K562 (cell line): ENCODE measurements at regions not wholly inside any gene's neighbourhood (a gene's known extent, or its start where the extent isn't known, plus 50 kb on each side); places are given as distances from the start of the nearest gene placed in this dataset.

Source experiments
- DACH1 ChIP-seq: fragments of 450-650 bp; IDR thresholded peaks from 2 replicates; pipeline ENCODE4 v1.6.1; 2018; ENCODE audit not compliant: partially characterized antibody
- HLTF ChIP-seq: fragments of 450-650 bp; IDR thresholded peaks from 2 replicates; pipeline ENCODE4 v1.6.1; 2016
- HNRNPL ChIP-seq: fragments of 200-400 bp; formaldehyde crosslinking; IDR thresholded peaks from 2 replicates; pipeline ENCODE4 v1.6.1; 2017; ENCODE audit warnings: low read depth, mild to moderate bottlenecking, low read length
- MEIS2 ChIP-seq: fragments of 450-650 bp; IDR thresholded peaks from 2 replicates; pipeline ENCODE4 v1.6.1; 2014; ENCODE audit warnings: mild to moderate bottlenecking; ENCODE audit not compliant: partially characterized antibody
- PKNOX1 ChIP-seq: fragments of 450-650 bp; IDR thresholded peaks from 2 replicates; pipeline ENCODE4 v1.6.1; 2016
- SPI1 ChIP-seq: IDR thresholded peaks from 2 replicates; pipeline ENCODE4 v1.6.1; 2011; ENCODE audit warnings: low read depth, low read length, control low read depth, borderline replicate concordance
- TRIM25 ChIP-seq: fragments of 450-650 bp; IDR thresholded peaks from 2 replicates; pipeline ENCODE4 v1.7.0; 2016; ENCODE audit warnings: borderline replicate concordance
- YBX1 ChIP-seq: fragments of 450-650 bp; IDR thresholded peaks from 2 replicates; pipeline ENCODE4 v1.7.1; 2016; ENCODE audit warnings: mild to moderate bottlenecking
- YY1 ChIP-seq, 3 experiments: IDR thresholded peaks; 2 replicates each; pipeline ENCODE4 v1.6.1; 2011; ENCODE audit warnings: low read length in 2 of 3, mild to moderate bottlenecking in 2 of 3, moderate library complexity in 2 of 3, borderline replicate concordance in 1 of 3, control low read depth in 1 of 3, low read depth in 1 of 3; ENCODE audit not compliant: insufficient read depth in 3 of 3, insufficient replicate concordance in 2 of 3, control insufficient read depth in 1 of 3, insufficient read length in 1 of 3; ENCODE audit errors: extremely low read depth in 1 of 3
- ZNF318 ChIP-seq, 2 experiments: fragments of 450-650 bp; IDR thresholded peaks; 2 replicates each; pipeline ENCODE4 v1.6.1; 2016; ENCODE audit warnings: mild to moderate bottlenecking in 2 of 2, borderline replicate concordance in 1 of 2, low read depth in 1 of 2, moderate library complexity in 1 of 2
- ZNF583 ChIP-seq: fragments of 250-450 bp; sonication (Bioruptor Pico); IDR thresholded peaks from 2 replicates; pipeline ENCODE4 v1.4.0; 2020
- TF ChIP-seq, protein P1 (sequence below), 2 experiments: IDR thresholded peaks in 1 of 2; conservative IDR thresholded peaks in 1 of 2; 2 replicates each; pipeline ENCODE4 v1.6.1; 2016; ENCODE audit warnings: low read depth in 2 of 2, mild to moderate bottlenecking in 1 of 2, missing compliant biosample characterization in 1 of 2, missing genetic modification characterization in 1 of 2, moderate library complexity in 1 of 2

DNA sequence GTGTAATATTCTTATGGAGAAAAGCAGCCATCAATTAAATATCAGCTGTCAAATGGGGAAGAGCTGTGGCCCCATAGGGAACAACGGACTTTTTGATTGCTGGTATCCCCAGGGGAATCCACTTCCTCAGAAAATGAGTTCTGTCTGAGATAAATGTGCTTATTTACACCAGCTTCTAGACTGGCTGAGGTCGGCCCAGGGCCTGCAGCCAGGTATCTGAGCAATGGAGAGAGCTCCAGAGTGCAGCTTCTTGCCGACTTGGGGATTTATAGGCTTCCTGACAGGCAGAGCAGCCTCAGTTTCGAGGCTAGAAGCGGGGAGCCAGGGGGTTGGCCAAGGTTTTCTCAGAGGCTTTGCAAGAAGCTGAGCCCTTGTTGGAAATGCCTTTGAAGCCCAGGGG, 67.2 kb downstream of the MCFD2 start (continued):
- TF ChIP-seq ZNF318 (IDR thresholded peaks at IDR 0.05; ENCODE audit: borderline replicate concordance in 1 of 2, low read depth in 1 of 2) (no peak), HNRNPL (no peak), PKNOX1 (peak; percentile 31; the same call in 1 of the 2 replicates), MEIS2 (peak; percentile 34), HLTF (no peak), TRIM25 (no peak), SPI1 (peak; percentile 67; the same call in 1 of the 2 replicates), YBX1 (no peak), DACH1 (no peak), ZNF583 (CRISPR knock-in tag) (no peak), YY1 (IDR thresholded peaks at IDR 0.05; ENCODE audit: borderline replicate concordance in 1 of 3, control insufficient read depth in 1 of 3, extremely low read depth in 1 of 3, insufficient read depth in 3 of 3, insufficient read length in 1 of 3, insufficient replicate concordance in 2 of 3, low read depth in 1 of 3, low read length in 2 of 3) (no peak)
- TF ChIP-seq, protein P1, sequence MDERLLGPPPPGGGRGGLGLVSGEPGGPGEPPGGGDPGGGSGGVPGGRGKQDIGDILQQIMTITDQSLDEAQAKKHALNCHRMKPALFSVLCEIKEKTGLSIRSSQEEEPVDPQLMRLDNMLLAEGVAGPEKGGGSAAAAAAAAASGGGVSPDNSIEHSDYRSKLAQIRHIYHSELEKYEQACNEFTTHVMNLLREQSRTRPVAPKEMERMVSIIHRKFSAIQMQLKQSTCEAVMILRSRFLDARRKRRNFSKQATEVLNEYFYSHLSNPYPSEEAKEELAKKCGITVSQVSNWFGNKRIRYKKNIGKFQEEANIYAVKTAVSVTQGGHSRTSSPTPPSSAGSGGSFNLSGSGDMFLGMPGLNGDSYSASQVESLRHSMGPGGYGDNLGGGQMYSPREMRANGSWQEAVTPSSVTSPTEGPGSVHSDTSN (CRISPR knock-in tag; IDR thresholded peaks at IDR 0.05; ENCODE audit: low read depth), result no peak
- TF ChIP-seq, protein P1 (tag; conservative IDR thresholded peaks at IDR 0.05; ENCODE audit: low read depth), result peak; percentile 36
